Stimulated activated CD4-positive, alpha-beta T cell treated with anti-CD3 and anti-CD28 coated beads, Interleukin-4, amount 100 ng/mL, for 4 hours (primary cell): ENCODE measurements at regions not wholly inside any gene's neighbourhood (a gene's known extent, or its start where the extent isn't known, plus 50 kb on each side); places are given as distances from the start of the nearest gene placed in this dataset.
"Not testable (repeated sequence)": the region's sequence is repeated elsewhere in the genome, so short reads cannot be mapped to it uniquely, and the experiment has no call there.

ENCODE experiments used
- DNase-seq, 2 experiments: peaks; one replicate each; pipeline ENCODE4 v3.0.0-alpha.2; 2020

DNA sequence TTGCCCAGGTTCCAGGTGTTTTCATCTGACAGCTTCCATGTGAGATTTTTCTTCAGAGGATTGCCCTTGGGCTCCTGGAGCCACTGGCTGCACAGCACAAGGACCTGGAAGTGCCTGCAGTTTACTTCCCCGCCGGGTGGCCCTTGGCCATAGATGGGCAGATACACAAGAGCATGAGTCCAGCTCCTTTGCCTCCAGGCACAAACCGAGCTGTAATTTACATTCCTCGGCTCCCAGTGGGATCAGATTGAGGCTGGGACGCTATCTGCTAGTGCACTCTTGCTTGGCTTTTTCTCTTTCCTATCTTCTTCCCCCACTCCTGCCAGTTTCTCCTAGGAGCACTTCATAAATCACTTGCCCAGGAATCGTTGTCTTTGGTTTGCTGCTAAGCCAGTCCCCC lies 85.4 kb upstream of the RALY start:
- no peak for DNase-seq

DNA sequence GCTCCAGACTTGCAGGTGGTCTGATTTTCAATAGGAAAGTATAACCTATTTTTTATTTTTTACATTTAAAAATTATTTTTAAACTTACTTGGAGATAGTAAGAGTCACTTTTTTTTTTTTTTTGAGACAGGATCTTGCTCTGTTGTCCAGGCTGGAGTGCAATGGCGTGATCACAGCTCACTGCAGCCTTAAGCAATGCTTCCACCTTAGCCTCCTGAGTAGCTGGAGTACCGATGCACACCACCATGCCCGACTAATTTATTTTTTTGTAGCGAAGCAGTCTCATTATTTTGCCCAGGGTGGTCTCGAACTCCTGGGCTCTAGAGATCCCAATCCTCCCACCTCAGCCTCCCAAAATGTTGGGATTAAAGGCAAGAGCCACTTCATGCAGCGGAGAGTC lies 84.8 kb upstream of the RALY start:
- no peak for DNase-seq

DNA sequence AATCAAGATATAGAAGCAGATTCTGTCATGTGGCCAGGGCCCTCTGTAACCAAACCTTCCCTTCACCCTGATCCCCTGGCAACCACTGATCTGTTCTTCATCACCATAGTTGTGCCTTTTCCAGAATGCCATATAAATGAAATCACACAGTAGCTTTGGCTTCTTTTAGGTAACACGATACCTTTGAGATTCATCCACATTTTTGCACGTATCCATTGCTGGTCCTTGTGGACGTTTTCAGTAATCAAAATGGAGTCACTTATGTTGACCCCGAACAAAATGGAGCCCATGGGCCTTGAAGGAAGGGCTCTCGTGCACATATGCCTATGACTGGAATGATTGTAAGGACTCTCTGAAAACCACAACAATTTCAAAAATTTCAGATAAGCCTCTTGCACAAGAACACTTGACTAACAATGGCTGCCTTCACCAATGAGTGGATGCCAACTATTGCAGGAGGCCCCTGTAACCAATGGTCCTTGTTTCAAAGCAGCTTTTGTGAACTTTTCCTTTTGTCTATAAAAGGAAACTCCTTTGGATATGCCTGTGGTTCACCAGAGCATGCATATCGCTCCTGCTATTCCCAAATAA lies 84.3 kb upstream of the RALY start:
- DNase-seq: no peak

DNA sequence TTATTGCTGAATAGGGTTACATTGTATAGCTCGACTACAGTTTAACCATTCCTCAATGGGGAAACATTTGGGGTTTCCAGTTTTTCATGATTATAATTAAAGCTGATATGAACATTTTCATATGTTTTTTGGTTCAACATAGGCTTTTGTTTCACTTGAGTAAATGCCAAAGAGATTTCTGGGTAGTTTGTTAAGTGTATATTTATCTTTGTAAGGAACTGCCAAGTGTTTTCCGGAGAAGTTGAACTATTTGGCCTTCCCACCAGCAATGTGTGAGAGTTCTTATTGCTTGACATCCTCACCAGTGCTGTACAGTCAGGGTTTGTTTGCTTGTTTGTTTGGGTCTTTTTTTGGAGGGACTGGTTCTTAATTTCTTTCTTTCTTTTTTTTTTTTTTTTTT lies 83.7 kb upstream of the RALY start:
- DNase-seq: no peak

DNA sequence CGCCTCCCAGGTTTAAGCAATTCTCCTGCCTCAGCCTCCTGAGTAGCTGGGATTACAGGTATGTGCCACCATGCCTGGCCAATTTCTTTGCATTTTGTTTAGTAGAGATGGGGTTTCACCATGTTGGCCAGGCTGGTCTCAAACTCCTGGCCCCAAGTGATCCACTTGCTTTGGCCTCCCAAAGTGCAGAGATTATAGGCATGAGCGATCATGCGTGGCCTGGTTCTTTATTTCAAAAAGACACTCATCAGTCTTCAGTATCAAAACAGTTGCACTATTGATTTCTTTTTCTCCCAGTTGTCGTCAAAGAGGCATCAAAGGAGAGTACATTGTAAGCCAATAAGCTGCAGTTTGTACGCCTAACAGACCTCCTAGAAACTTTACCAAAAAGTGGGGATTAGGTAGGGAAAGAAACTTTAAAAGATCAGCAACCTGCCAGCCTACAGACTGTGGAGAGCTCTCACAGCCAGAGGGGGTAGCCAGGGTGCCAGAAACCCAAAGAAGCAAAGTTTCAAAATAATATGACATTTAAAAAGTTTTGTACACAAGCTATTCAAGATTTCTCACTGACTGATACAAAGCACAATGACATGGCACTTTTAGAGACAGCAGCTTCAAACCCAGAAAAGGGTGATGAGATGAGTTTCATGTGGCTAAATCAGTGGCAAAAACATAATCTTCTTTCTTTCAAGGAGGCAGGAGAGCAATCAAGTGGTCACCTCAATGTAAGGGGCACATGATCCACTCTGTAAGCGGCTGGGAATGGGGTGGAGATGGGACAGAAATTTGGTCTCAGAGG lies 83.0 kb upstream of the RALY start:
- DNase-seq: no peak

DNA sequence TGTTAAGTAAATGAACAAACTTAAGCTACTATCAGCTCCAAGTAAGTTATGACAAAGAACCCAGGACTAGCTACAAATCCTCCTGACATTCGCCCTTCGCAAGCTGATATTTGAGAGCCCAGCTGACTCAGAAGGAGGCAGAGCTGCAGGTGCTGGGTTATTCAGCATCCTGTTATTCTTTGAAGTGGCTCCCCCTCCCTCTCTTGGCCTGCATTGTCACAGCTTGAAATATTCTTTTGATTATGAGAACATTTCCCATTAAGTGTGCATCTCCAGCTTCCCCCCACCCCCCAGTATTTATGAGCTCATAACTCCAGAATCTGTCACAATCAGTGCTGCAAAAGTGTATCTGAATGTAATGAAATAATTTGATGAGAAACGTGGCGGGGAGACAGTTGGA lies 78.8 kb upstream of the RALY start:
- DNase-seq: peak; percentile 4 to 59

DNA sequence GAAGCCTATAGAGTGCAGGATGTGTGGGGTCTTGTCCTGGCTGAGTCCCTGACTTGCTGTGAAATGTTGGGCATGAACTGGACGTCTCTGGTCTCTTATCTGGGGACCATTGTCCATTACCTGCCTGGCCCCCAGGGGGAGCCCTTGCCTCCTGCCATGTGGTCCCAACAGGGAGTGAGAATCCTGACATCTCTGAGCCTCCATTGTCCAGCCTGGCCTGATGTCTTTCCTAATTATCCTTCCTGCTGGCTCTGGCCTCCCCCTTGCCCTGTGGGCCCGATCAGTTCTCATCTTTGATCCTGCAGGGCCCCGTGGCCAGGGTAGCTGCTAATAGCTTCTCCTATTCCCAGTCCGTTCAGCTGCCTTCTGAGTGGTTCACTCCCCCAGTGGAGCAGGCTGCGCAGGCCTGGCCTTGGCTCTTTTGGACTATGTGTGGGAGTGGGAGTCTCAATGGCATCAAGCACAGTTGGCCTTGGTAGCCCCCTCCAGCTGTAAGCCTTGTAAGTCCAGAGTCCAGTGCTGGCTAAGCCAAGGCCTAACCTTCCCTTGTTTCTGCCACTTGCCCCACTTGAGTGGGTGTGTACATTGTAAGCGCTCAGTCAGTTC lies 77.9 kb upstream of the RALY start:
- DNase-seq: peak; percentile 31 to 50

DNA sequence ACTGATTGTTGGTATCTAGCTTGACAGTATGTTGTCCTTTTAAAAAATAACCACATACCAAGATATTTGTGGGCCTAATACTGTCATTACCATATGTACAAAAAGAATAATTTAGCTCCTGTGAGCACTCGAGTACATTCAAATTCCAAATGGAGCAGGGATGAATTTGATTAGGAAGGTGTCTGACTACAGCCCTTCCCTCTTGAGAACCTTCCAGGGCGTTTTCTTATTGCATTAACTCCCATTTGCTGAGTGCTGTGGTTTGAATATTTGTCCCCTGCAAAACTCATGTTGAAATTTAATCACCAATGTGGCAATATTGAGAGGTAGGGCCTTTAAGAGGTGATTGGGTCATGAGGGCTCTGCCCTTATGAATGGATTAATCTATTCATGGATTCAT lies 76.9 kb upstream of the RALY start:
- DNase-seq: no peak

DNA sequence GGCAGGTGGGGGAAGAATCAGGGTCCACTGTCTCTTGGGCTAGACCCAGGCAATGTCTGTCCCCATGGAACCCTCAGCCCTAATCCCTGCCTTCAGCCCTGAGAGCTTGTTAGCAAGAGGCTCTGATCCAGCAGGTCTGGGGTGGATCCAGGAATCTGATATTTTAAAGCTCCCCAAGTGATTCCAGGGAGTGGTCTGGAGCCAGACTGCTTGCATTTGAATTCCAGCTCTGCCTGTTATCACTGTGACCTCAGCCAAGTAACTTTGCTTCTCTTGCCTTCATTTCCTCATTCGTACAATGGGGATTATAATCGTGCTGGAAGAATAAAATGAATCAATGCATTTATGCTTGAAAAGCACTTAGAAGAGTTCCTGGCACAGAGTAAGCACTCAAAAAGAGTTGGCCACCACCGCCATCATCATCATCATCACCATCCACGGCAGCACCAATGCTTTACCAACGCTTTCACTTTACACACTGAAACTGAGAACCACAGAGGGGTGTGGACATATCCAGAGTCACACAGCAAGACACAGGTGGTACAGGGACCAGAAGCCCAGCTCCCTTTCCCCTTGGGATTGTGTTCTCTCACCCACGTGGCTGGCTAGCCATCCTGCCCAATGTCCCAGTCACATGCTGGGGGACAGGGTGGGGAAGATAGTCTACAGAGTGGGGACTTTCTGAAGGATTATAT lies 75.7 kb upstream of the RALY start:
- no peak for DNase-seq

DNA sequence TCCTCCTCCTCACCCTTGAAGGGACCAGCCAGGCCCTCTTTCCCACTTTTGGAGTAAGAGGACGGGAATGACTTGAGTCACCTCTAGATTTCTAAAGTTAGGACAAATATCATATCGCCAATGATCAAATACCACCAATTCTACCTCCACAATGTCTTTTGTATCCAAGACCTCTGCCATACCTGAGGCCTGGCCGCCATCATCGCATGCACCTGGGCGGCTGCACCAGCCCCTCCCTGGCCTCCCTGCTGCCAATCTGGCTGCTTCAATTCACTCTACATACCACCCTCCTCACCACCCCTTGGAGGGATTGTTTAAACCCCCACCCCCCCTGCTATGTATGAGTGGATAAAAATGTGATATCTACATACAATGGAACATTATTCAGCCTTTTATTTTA lies 75.0 kb upstream of the RALY start:
- DNase-seq: no peak

DNA sequence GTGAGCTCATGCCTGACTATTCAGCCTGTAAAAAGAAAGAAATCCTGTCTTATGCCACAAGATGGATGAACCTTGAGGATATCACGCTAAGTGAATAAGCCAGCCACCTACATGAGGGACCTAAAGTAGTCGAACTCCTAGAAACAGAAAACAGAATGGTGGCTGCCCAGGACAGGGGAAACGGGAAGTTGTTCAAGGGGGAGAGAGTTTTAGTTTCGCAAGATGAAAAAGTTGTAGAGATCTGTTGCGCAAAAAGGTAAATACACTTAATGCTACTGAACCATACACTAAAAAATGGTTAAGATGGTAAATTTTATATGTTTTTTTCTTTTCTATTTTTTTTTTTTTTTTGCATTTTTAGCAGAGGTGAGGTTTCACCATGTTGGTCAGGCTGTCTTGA lies 74.1 kb upstream of the RALY start:
- no peak for DNase-seq

DNA sequence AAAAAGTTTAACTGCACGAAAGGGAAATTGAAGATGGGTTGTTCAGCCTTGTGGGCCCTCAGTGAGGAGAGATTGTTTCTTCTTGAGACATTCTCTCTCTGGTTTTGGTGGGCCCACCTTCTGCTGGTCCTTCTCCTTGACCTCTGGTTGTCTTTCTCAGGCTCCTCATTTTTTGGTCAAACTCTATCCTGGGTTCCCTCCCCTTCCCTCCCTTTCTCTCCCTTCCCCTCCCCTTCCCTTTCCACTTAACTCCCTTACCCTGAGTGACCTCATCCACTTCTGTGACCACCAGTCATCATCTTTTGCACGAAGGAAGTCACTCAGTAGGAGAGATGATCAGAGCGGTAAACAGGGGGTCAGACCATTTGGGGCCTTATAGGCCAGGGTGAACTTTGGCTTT lies 71.5 kb upstream of the RALY start:
- no peak for DNase-seq

DNA sequence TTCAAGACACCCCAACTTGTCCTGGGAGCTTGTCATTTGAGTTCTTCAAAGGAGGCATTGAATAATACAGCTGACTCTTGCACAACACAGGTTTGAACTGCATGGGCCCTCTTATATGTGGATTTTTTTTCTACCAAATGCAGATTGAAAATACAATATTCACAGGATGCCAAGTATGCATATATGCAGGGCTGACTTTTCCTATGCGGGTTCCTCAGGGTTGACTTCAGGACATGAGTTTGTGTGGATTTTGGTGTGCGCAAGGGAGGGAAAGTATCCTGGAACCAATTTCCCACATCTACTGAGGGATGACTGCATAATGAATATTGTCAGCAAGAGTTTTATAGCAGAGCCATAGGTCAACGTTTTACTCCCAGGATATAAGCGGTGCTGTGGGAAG lies 70.0 kb upstream of the RALY start:
- no peak for DNase-seq

DNA sequence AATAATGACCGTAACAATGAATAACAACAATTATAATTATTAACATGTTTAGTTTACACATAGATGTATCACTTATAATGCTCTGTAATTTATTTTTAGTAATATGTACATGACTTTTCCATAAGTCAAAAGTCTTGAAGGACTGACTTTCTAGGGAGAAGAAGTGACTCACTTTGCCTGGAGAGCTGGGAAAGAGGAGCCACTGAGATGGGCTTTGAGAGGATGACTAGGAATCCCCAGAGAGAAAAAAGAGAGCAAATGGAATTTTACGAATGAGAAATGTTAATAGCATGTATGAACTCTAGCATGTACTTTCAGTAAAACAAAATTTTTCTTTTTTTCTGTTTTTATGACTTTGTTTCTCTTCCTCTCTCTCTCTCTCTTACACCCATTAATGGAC lies 67.8 kb upstream of the RALY start:
- no peak for DNase-seq

DNA sequence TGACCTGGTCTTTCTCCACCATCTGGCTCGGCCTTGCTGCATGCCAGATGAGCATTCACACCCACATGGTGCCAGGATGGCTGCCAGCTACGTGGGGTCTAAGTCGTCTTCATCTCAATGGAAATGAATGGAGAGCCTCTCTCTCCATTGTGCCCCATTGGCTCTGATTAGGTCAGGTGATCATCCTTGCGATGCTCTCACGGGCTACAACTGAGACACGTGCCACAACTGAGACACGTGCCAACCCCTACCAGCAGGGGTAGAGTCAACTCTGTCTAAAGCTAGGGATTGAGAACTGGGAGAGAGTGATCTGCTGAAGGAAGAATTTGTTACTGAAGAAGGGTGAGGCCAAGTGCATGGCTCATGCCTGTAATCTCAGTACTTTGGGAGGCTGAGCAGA lies 67.3 kb upstream of the RALY start:
- no peak for DNase-seq

DNA sequence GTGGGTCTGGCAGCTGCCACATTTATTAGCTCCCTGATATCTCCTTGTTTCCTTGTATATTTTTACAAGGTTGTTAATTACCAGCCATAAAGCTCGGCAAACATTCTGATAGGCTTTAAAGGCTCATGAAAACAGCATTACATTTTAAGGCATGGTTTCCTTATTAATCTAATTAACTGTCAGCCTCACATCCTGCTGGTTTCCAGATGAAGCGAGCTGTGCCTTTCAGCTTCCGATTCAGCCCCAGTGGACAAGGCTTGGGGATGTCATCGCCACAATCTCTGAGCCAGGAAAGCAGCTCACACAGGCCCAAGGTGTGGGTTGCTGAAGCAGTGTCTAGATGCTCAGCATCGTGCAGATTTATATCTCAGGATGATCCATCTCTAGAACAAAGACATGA lies 66.0 kb upstream of the RALY start:
- DNase-seq: no peak

DNA sequence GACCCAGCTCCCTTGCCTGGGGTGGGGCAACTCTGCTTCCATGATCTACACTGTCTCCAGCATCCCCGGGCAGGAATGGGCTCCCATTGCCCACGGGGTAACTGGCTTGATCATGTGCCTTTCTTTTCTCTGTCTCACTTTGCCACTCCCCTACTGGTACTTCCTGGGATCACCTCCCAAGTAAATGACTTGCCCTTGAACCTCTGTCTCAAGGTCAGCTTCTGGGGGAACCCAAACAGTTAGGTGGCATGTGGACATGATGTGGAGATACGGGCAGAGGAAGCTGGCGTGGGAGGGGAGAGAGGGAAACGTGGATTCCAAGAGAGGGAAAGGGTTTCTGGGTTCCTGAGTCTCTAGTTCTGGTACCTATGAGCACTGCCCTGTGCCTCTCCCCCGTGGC lies 63.8 kb upstream of the RALY start:
- no peak for DNase-seq

DNA sequence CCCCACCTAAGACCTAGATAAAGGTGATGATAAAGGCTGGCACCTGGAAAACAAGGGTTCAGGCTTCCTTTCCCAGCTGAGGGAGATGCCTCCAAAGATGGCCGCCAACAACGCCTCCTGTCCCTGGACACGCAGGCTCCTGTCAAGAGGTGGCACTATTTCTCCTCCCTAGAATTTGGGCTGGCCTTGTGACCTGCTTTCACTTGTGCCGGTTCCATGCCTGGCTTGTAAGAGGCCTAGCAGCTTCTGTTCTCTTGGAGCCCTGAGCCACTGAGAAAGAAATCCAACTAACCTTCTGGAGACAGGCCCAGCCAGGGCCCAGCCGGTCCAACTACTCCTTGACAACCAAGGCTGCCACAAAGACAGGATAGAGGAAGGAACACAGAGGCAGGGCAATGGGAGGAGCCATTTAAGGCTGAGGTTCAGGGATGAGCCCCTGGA lies 60.2 kb upstream of the RALY start:
- peak; percentile 35 to 45 for DNase-seq

DNA sequence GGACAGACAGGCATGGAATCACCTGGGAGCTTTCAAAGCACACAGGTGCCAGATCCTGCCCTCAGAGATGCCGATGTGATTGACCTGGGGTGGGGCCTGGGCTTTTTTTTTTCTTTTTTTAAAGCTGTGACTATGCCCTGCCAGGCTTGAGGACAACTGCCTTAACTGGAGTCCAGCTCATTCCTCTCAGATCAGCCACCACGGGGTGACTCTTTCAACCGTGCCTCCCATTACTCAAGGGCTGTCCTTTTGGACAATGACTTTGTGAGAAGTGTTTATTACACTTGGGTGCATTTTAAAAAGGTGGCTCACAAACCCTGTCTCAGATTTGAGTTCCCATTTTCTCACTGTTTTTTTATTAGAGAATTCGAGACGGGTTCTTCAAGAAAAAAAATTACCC lies 57.1 kb upstream of the RALY start:
- DNase-seq: no peak

DNA sequence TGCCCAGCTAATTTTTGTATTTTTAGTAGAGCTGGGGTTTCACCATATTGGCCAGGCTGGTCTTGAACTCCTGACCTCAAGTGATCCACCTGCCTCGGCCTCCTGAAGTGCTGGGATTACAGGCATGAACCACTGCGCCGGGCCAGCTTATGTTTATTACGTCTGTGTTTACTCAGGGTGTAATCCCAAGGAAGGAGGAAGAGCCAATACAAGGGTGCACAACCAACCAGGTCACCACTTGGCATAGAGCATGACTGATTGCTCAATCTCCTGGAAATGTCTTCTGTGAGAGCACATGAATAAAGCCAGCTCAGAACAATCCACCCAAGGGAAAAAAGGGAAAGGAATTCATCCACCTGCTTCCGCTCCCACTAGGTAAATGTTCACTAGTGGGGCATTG lies 54.7 kb upstream of the RALY start:
- not testable (repeated sequence) for DNase-seq

DNA sequence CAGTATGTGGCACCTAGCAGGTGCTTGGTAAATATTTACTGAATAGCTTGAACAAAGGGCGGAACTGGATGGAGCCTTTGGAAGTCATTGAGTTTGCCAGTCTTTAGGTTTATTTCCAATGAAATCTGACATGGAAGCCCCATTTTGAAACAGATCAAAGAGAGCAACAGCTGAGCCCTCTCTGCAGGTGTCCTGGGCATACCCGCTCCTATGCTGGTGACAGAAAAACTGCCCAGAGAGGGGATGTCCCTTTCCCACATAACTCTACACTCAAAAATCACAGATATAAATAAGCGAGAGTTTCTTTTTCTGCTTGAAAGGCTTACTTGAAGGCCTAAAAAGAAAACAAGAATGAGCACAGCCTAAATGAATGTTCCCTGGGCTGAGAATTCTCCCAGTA lies 53.0 kb upstream of the RALY start:
- no peak for DNase-seq
